HuH-7 (cell line): ENCODE measurements at regions not wholly inside any gene's neighbourhood (a gene's known extent, or its start where the extent isn't known, plus 50 kb on each side); places are given as distances from the start of the nearest gene placed in this dataset.

Source experiments
- DNase-seq: peaks from one replicate; pipeline ENCODE4 v3.0.0; 2011; ENCODE audit warnings: low spot score

DNA sequence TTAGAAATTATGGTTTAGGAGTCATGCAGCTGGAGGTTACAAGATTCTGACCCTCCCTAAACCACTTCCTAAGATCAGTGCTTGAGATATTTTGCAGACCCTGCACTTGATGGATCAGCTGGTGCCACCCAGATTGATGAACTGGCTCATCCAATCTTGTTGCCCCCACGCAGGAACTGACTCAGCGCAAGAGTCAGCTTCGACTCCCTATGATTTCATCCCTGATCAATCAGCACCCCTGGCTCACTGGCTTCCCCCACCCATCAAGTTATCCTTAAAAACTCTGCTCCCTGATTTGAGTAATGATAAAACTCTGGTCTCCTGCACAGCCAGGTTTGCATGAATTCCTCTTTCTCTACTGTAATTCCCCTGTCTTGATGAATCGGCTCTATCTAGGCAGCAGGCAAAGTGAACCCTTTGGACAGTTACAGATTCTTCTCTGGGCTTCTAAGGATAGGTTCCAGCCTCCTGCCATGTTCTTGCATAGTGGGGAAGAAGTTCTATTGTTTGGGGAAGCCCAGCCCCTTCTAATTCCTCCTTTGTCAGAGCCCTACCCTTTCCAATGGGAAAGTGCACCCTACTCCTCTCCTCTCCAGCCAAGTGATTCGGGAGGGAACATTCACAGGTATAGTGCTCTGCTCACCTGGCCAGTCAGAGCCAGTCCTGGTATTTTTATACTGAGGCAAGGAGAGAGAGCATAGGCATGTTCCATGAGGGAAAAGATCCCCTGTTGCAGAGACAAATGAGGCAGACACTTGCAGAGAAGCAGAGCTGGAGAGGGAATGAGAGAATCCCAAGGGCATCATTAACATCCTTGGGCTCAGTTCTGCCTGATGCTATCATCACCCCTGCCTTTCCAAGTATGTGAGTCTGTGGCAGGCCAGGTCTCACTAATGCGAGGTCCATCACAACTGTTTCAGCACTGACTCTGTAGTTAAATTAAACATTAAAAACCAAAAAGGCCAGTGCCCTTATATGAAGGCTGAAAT lies 224.4 kb upstream of the GALNT17 start:
- no peak for DNase-seq

DNA sequence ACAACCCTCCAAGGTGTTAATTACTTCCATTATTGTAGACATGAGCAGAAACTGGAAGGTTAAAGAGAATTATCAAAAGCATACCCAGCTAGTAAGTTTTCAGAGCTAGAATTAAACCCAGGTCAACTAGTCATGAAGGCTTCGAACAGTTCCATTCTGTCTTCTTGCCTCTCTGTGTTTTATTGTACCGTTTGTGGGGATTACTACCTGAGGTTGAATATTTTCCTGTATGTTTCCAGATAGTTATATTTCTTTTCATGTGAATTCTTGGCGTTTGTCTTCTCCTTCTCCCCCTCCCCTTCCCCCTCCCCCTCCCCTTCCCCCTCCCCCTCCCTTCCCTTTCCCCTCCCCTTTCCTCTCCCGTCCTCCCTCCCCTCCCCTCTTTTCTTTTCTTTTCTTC lies 218.0 kb upstream of the GALNT17 start:
- DNase-seq: no peak

DNA sequence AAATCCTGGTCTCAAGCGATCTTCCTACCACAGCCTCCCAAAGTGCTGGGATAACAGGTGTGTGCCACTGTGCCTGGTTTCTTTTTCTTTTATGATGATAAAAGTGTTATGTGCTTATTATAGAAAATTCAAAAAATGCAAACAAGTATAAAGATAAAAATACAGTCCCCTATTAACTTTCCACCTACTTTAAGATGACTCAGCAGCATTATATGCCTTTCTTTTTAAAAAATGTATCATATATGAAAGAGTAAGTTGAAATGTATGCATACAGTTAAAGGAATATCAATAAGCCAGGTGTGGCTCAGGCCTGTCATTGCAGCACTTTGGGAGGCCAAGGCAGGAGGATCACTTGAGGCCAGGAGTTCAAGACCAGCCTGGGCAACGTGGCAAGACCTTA lies 216.9 kb upstream of the GALNT17 start:
- DNase-seq: no peak

DNA sequence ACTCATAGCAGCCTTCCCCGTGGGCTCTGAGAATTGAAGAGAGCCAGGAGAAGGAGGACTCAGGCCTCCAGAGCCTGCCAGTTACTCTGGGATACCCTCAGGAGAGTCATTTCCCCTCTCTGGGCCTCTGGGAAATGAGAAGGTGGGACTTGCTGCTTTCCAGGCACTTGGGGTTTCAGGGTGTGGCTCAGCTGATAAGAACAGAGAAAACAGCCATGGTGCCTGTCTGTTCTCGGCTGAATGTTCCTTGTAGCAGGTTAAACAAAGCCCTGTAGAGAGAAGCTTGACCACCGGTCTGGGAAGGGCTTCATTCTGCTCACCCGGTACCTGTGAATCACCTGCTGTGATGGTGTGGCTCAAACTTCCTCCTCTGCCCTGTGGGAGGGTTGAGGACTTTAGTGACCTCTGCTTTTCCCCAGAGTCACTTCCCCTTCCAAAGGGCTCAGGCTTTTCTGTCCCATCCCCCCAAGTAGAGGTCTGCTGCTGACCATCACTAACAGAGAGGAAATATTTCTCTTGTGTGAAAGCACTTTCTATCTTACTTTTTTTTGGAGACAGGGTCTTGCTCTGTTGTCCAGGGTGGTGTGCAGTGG lies 212.4 kb upstream of the GALNT17 start:
- no peak for DNase-seq

DNA sequence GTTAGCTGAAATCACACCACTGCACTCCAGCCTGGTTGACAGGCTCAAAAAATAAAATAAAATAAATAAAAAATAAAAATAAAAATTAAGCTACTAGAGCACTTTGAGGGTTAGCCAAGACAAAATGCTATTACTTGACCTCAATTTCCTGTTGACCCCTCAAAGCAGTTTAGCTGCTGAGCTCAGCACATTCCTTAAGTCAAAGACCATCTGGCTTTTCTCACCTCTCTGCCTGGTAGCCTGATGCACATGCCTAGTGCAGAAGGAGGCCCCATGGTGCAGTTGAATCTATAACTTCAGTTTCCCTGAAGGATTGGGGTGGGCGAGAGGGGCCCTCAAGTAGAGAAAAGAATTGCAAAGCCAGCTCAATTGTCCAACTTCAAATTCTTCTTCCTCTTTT lies 211.1 kb upstream of the GALNT17 start:
- no peak for DNase-seq

DNA sequence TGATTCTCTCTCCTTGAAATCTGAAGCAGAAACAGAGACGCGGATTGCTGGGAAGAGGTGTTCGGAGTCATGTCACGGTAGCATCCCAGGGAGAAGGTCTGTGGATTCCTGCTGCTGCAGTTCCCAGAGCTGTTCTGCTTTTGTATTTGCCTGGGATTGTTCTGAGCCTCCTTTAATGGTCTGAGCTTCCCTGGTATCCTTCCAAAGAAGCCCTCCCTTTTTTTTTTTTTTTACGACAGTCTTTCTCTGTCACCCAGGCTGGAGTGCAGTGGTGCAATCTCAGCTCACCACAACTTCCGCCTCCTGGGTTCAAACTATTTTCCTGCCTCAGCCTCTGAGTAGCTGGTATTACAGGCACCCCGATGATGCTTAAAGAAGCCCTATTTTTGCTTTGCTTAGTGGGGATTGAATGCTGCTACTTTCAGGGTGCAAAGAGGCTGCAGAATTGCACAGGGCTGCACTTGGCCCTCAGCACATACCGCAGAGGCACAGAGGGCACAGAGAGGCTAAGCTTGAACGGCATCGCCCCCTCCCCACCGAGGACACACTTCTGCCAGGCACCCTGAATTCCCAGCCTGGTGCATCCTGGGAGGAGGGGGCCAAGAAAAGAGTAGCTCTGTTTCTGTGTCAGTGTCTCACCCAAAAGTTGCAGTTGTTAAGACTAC lies 208.6 kb upstream of the GALNT17 start:
- DNase-seq: no peak

DNA sequence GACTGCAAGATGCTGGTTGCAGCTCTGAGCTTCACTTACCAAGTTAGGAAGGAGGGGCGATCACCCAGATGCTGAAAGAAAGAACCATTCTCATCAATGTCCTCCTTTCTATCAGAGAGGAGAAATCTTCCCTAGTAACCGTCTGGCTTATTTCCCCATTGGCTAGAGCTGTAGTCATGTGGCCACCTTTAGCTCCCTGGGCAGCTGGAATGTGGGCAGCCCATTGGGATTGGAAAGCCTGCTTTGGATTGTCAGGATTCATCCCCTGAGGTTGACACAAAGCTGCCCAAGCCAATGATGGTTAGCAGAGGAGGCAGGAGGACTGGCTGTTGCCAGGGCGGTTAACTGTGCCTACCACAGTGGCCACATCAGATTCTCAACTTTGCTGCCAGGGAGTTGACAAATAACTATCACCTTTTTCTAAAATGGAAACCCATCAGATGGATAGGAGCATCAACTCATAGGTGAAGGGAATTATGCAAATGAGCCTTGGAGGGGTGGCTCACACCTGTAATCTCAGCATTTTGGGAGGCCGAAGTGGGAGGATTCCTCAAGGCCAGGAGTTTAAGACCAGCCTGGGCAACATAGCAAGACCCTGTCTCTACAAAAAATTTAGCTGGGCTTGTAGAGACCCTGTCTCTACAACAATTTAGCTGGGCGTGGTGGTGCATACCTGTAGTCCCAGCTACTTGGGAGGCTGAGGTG lies 206.4 kb upstream of the GALNT17 start:
- no peak for DNase-seq

DNA sequence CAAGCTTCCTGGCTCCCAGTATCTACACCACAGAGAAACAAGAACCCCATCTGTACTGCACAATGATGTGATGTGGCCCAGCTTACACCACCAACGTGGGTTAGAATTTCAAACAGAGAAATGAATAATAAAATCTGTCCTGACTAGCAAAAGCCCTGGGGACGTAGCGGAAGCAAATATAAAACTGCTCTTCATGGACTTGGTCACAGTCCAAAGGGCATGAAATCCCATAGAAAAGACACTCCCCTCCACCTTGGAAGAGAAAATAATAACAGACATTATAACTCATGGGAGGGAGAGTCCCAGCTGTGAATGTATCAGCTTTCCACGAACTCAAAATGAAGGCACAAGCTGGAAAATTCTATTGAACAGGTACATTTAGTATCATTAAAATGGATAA lies 205.3 kb upstream of the GALNT17 start:
- no peak for DNase-seq

DNA sequence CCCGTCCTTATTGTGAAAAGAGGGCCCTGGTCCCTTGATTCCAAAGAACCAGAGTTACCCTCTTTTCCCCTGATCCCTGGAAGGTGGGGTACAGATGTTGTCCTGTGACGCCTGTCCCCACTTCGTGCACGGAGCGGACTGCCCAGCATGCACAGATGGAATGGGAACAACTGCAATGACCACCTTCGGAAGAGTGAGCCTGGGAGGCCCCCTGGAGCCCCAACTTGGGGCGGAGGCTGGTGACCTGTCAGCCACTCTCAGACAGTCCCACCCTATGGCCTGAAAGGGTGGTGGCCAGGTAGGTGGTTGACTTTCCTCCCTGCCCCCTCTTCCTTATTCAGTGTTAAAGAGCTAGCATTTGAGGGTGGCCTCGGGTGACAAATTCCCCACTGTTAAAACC lies 196.6 kb upstream of the GALNT17 start:
- no peak for DNase-seq

DNA sequence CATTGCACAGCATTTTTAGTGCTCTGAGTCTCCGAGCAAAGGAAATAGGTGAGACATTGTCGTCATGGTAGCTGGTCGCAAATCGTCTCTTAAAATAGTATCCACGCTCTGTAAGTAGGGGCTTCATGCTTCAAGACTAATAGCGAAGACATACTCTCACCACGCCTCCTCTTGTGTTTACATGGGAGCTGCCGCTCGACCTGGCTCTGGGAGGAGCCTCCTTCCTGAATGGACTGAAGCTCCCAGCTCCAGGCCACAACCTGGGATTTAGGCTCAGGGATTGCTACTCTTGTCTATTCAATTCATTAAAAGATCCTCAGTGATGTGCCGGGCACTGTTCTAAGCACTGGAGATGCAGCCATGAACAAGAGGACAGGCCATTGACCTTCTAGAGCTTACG lies 196.1 kb upstream of the GALNT17 start:
- DNase-seq: no peak

DNA sequence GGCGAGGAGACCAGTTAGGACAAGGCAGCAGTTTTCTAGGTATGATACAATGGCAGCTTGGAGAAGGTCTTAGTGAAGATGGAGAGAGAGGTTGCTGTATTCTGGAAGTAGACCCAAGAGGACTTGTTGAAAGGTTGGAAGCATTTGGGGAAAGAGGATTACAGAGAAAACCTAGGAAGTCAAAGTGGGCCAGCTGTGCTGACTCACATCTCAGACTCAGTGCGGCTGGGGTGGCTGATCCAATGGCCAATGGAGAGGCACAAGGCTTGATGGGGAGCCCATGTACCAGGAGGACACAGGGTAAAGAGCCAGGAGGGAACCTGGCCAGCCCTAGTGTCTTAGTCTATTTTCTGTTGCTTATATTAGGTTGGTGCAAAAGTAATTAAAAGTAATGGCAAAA lies 194.5 kb upstream of the GALNT17 start:
- no peak for DNase-seq

DNA sequence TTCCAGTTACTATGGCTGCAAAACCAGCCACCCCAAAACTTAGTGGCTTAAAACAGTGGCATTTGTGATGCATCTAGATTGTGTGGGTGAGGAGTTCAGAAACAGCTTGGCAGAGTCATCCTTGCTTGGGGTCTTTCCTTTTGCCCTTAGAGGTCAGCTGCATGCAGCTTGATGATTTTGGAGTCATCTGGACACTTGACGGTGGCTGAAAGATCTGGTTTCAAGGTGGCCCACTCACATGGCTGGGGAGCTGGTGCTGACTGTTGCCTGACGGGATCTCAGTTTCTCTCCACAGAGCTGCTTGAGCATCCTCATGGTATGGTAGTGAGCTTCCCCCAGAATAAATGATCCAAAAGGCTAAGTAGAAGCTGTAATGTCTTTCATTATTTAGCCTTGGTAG lies 191.3 kb upstream of the GALNT17 start:
- DNase-seq: no peak

DNA sequence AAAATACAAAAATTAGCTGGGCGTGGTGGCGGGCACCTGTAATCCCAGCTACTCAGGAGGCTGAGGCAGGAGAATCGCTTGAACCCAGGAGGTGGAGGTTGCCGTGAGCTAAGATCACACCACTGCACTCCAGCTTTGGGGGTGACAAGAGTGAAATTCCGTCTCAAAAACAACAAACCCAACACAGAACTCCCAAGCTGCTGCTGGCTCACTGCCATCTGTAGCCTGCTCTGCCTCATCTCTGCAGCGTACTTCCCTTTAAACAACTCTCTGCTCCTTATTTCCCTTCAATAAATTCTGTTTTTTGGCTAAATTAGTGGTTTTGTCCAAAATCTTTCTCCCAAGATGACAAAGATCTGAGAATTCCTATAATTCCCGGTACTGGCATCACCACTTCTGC lies 189.2 kb upstream of the GALNT17 start:
- DNase-seq: no peak

DNA sequence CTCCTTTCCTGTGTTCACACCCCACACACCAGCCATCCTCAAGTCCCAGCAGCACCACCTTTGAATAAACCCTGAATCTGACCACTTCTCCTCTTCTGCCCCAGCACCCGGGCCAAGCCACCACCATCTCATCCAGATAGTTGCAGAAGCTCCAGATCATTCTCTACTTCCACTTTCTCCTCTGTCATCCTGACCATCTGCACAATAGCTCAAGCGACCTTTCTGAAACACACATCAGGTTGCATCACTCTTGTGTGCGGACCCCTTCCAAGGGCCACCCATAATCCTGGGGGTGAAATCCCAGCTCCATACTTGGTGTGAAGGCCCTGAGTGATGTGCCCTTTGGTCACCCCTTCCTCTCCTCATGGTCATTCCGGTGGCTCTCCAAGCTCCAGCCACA lies 187.4 kb upstream of the GALNT17 start:
- DNase-seq: no peak

DNA sequence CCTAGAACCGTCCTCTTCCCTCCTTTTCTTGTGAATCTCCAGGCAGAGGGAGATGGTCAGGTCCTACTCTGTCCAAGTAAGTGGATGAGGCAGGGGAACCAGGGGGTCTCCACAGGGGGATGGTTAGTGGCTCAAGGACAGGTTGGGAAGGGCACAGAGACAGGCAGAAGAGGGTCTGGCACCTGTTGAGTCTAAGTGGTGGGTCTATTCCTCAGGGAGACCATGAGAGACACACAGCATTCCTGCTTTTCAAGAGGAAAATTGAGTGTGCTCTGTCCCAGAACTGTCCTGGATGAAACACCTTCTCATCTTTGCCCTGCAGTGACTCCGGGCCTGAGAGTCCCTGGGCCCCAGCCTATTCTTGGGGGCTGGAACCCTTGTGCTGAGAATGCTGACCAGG lies 184.8 kb upstream of the GALNT17 start:
- DNase-seq: no peak

DNA sequence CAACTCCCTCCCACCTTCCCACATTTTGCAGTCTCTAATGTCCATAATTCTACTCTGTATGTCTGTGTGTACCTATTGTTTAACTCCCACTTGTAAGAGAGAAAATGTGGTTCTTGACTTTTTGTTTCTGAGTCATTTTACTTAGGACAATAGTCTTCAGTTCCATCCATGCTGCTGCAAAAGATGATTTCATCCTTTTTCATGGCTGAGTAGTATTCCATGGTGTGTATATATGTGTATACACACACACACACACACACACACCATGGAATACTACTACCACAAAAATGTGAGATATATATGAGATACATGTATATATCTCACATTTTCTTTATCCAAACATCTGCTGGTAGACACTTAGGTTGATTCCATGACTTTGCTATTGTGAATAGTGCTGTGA lies 182.1 kb upstream of the GALNT17 start:
- no peak for DNase-seq

DNA sequence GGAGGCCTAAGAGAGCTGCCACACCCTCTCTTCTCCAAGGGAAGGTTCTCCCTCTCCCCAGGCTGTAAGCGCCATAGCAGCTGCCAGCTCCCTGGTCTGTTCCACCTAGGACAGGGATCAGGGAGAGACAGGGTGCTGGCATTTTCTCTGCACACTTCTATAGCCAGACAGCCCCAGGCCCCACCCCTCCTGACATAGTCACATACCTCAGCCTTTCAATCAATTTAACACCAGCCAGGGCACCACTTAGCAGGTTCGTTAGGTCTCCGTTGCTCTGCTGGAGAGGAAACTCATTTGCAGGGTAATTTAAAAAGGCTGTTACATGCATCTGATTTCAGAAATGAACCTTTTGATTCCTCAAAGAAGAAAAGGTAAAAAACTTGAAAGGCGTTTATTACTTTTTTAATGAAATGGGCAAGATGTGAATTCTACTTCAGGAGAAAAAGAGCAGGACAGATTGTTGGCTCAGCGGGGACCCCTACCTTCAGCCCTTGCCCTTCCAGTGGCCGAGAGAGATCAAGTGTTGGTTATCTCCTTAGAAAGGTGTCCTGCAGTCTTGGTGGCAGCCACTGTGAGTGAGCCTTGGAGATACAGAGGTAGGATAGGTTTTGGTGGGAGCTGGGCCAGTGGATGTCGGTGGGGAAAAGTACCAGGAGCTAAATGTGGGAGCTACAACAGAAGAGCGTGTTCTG lies 180.5 kb upstream of the GALNT17 start:
- DNase-seq: no peak

DNA sequence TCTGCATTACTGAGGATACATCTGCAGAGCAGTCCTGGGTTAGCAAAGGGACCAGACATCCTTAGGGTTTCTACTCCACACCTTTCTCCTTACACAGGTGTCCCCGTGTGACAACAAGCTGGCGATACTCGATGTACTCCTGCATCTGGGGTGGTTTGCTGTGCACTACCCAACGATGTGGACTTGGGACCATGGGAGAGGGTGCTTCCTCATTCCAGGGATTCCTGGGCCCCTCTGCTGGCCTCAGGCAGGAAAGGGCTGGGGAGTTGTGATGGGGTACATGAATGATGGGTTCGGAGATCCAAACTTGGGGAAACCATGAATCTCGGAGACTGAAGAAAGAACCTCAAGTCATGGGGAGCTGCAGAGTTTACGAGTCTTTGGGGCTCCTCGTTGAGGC lies 179.6 kb upstream of the GALNT17 start:
- no peak for DNase-seq

DNA sequence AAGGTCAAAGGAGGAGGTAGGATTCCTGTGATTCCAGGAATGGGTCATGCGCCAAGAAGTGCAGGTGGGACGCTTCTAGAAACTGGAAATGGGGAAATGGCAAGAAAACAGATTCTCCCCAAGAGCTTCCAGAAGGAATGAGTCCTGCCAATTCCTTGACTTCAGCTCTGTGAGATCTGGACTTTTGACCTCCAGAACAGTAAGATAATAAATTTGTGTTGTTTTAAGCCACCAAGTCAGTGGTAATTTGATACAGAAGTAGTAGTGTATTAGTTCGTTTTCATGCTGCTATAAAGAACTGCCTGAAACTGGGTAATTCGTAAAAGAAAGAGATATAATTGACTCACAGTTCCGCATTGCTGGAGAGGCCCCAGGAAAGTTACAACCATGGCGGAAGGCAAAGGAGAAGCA lies 178.6 kb upstream of the GALNT17 start:
- no peak for DNase-seq

DNA sequence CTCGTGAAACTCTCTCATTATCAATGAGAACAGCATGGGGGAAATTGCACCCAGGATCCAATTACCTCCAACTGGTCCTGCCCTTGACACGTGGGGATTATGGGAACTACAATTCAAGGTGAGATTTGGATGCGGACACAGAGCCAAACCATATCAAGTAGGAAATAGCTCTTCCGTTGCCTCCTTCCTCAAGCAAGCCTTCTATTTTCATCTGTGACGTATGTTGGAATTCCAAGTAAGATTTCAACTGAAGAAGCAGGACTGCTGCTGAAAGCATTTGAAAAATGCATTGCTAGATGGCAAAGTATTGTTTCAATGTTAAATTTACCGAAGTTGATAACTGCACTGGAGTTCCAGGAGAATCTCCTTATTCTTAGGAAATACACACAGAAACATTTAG lies 178.1 kb upstream of the GALNT17 start:
- DNase-seq: no peak

DNA sequence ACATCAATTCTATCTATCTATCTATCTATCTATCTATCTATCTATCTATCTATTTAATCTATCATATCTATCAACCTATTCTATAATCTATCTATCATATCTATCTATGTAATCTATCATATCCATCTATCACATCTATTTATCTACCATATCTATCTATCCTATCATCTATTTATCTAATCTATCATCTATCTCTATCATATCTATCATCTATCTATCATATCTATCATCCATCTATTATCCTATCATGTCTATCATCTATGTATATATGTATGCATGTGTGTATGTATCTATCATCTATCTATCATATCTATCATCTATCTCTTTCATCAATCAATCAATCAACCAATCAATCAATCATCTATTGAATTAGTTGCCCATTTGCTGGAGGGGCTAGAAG lies 159.3 kb upstream of the GALNT17 start:
- no peak for DNase-seq

DNA sequence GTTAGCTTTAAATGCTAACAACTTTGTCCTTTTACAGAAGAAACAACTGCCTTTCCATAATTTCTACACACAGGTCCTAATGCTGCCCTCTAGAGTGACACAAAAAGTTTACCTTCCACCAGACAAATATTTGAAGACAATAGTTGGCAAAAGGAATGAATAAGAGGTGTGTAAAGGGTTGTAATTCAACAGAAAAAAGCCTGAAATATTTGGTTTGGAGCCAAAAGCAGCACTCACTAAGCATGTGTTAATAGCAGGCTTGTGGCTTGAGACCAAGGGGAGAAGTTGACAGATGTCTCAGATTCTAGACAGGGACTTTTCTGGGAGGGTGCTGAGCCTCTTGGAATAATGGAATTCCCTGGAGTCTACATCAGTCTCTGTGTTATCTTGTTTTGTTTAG lies 156.2 kb upstream of the GALNT17 start:
- no peak for DNase-seq
